Left lung (tissue), 4 donors: ENCODE measurements at regions not wholly inside any gene's neighbourhood (a gene's known extent, or its start where the extent isn't known, plus 50 kb on each side); places are given as distances from the start of the nearest gene placed in this dataset.

Source experiments
- ATAC-seq: fragments of 200-7000 bp; cut with Tn5 transposase; one replicate; pipeline ENCODE4 v1.9.1; 2020; ENCODE audit warnings: moderate library complexity
- DNase-seq, 4 donors: peaks; one replicate each; pipeline ENCODE4 v3.0.0-alpha.2; 2013 to 2020
- H3K27ac ChIP-seq, 2 donors: fragments of 200-600 bp; sonication (generic) in 1 of 2; one replicate each; pipeline versions ENCODE4 v1.5.0 to v1.8.0; 2020 to 2021
- H3K27me3 ChIP-seq, 2 donors: fragments of 200-600 bp; sonication (generic) in 1 of 2; one replicate each; pipeline versions ENCODE4 v1.5.0 to v1.8.0; 2020 to 2021
- H3K36me3 ChIP-seq, 2 donors: fragments of 200-600 bp; sonication (generic) in 1 of 2; one replicate each; pipeline versions ENCODE4 v1.5.0 to v1.8.0; 2020 to 2021
- H3K4me1 ChIP-seq, 2 donors: fragments of 200-600 bp; one replicate each; pipeline ENCODE4 v1.8.0; 2021
- H3K4me3 ChIP-seq, 2 donors: fragments of 200-600 bp; sonication (generic) in 1 of 2; one replicate each; pipeline versions ENCODE4 v1.5.0 to v1.8.0; 2020 to 2021; ENCODE audit warnings: mild to moderate bottlenecking in 1 of 2
- H3K9me3 ChIP-seq, 2 donors: fragments of 200-600 bp; sonication (generic) in 1 of 2; one replicate each; pipeline versions ENCODE4 v1.5.0 to v1.8.0; 2020 to 2021
- intact Hi-C, 2 donors: fragments of 100-400 bp; cut with DNase I; formaldehyde crosslinking; loops; one replicate each; pipeline versions ENCODE4 v1.11.2 to v1.14.2; 2022
- TF ChIP-seq, protein P1 (sequence below), 2 donors: fragments of 200-600 bp; sonication (generic) in 1 of 2; IDR thresholded peaks; one replicate each; pipeline versions ENCODE4 v1.5.0 to v1.8.0; 2021; ENCODE audit warnings: antibody characterized with exemption in 2 of 2
- donor health status: DM: no; HTN: yes; CAD: no.
- donor health status: DM: no; HTN: no; CAD: no.

DNA sequence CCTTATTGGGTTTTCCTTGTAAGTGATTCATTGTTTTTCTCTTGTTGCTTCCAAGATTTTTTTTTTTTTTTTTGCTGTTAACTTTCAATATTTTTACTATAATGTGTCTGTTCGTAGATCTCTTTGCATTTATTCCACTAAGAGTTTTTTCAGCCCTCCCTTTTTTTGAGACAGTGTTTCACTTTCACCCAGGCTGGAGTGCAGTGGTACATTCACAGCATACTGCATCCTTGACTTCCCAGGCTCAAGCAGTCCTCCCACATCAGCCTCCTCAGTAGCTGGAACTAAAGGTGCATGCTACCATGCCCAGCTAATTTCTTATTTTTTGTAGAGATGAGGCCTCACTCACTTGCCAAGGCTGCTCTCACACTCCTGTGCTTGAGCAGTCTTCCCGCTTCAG is 1282.0 kb upstream of the CNTN5 start:
- TF ChIP-seq, protein P1, sequence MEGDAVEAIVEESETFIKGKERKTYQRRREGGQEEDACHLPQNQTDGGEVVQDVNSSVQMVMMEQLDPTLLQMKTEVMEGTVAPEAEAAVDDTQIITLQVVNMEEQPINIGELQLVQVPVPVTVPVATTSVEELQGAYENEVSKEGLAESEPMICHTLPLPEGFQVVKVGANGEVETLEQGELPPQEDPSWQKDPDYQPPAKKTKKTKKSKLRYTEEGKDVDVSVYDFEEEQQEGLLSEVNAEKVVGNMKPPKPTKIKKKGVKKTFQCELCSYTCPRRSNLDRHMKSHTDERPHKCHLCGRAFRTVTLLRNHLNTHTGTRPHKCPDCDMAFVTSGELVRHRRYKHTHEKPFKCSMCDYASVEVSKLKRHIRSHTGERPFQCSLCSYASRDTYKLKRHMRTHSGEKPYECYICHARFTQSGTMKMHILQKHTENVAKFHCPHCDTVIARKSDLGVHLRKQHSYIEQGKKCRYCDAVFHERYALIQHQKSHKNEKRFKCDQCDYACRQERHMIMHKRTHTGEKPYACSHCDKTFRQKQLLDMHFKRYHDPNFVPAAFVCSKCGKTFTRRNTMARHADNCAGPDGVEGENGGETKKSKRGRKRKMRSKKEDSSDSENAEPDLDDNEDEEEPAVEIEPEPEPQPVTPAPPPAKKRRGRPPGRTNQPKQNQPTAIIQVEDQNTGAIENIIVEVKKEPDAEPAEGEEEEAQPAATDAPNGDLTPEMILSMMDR (IDR thresholded peaks at IDR 0.05), result no peak
- Histone ChIP-seq H3K4me3 (no peak overlapping the region), H3K36me3 (no peaks in the 10 kb centered on the region), H3K27me3 (no peaks in the 10 kb centered on the region), H3K27ac (no peak overlapping the region), H3K9me3 (peaks cover 0 to 29% of the 10 kb centered on the region in 2 donors), H3K4me1 (no peaks in the 10 kb centered on the region)
- no peak for DNase-seq
- no peak for ATAC-seq
- intact Hi-C loops, result no loop called here

DNA sequence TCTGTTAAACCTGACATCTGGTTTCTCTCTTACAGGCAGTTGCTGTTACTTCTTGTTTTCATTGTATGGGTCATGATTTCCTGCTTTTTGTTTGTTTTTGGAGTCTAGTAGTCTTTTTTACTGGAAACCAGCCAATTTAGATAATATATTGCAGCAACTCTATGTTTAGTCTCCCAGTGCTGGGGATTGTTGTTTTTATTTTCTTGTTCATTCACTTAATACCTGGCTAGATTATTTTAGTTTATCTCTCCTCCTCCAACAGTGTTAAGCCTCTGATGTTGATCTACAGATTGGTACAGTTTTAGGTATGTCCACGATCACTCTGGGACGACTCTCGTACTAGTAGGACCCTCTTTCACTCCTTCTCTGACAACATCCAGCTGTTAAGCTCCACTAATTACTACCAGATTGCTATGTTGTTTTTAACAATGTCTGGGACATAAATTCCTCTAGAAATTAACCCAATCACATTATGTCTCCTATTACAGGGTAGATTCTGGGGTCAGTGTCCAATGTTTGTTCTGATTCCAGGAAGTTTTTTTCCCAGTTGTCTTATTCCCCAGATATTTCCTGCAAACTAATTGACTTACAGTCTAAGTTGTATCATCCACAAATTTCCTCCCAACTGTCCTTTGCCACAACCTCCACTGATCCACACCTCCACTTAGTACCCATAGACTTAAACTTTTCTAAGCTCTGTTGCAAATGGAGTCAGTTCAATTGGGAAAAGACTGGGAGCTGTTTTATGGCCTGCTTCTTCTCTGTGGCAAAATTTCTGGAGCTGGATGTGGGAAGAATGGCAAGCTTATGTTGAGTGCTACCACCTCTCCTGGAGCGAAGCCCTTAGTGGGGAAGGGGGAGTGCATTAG is 1280.6 kb upstream of the CNTN5 start:
- no peaks in the 10 kb centered on the region for H3K4me1 ChIP-seq
- H3K9me3 ChIP-seq, result peaks cover 0 to 36% of the 10 kb centered on the region in 2 donors
- H3K27me3 ChIP-seq, result no peaks in the 10 kb centered on the region
- ATAC-seq, result peak; percentile 13
- TF ChIP-seq, protein P1 (IDR thresholded peaks at IDR 0.05), result no peak
- no peak overlapping the region for H3K4me3 ChIP-seq
- H3K36me3 ChIP-seq, result no peaks in the 10 kb centered on the region
- DNase-seq, result peak in 2 of 4 donors; percentile 70 to 78
- H3K27ac ChIP-seq, result no peak overlapping the region
- intact Hi-C loops, result no loop called here

DNA sequence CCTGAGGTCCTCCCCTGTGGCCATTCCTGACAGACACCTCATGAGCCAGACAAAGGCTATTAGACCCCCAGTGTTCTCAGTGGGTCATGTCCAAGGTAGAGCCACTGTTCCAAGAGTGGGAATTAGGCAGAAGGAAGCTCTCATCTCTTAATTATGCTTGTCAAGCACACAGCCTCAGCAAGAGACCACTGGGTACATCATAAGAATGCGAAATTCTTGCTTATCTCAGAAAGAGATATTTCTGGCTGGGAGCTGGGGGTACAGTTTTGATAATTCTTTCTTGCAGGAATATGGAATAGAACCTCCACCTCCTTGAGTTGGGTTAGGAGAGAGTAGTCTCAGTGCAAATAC is 1280.0 kb upstream of the CNTN5 start:
- Histone ChIP-seq H3K27ac (no peak overlapping the region), H3K4me3 (no peak overlapping the region), H3K36me3 (no peaks in the 10 kb centered on the region), H3K27me3 (no peaks in the 10 kb centered on the region), H3K4me1 (no peaks in the 10 kb centered on the region), H3K9me3 (peaks cover 0 to 34% of the 10 kb centered on the region in 2 donors)
- TF ChIP-seq, protein P1 (IDR thresholded peaks at IDR 0.05), result no peak
- intact Hi-C loops, result no loop called here
- DNase-seq (no peak), ATAC-seq (no peak)

DNA sequence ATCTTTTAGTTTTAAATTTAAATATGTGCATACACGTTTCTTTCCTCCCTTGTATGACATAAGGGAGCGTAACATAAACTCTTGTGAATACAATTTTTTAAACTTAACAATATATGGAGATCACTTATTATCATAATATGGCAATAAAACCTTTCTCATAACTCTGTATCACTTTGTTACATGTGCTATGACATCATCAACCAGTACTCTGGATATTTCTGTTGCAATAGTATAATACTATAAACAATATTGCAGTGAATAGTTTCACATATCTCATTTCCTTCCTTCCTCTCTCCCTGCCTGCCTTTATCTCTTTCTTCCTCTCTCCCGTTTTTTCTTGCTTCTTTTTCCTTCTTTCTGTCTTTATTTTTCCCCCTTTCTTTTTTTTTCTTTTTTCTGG is 1278.0 kb upstream of the CNTN5 start:
- DNase-seq, result no peak
- TF ChIP-seq, protein P1 (IDR thresholded peaks at IDR 0.05), result no peak
- Histone ChIP-seq H3K4me3 (no peak overlapping the region), H3K36me3 (no peaks in the 10 kb centered on the region), H3K9me3 (peaks cover 0 to 18% of the 10 kb centered on the region in 2 donors), H3K27me3 (no peaks in the 10 kb centered on the region), H3K27ac (no peak overlapping the region), H3K4me1 (no peaks in the 10 kb centered on the region)
- no peak for ATAC-seq
- intact Hi-C loops, result no loop called here

DNA sequence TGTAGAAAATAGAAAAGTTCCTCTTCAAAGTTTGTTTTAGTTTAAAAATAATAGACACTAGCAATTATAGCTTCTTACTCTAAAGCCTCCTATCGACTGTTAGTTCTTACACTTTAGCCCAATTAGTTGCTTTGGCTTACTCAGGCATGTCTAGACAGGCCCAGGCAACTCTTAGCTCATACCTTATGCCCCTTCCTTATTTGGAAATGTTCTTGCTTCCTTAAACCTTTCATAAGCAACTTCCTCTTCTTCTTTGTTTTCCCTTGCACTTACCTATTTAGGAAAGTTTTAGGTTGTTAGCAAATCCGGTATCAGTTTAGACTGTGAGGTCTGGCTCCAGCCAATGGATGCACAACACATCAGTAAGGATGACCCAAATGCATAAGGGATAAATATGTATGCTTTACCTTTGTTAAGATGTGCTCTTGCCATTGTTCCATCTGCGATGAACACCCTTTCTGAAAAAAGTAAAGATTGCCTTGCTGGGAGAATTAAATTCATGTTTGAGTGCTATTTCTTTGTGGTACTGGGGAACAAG is 1277.5 kb upstream of the CNTN5 start:
- no peak overlapping the region for H3K4me3 ChIP-seq
- DNase-seq, result no peak
- H3K27ac ChIP-seq, result no peak overlapping the region
- intact Hi-C loops, result no loop called here
- H3K9me3 ChIP-seq, result peaks cover 0 to 18% of the 10 kb centered on the region in 2 donors
- TF ChIP-seq, protein P1 (IDR thresholded peaks at IDR 0.05), result no peak
- no peak for ATAC-seq
- no peaks in the 10 kb centered on the region for H3K4me1 ChIP-seq
- H3K36me3 ChIP-seq, result no peaks in the 10 kb centered on the region
- no peaks in the 10 kb centered on the region for H3K27me3 ChIP-seq
